ENCODE measurements at regions not wholly inside any gene's neighbourhood (a gene's known extent, or its start where the extent isn't known, plus 50 kb on each side); places are given as distances from the start of the nearest gene placed in this dataset.
"Not testable (repeated sequence)": the region's sequence is repeated elsewhere in the genome, so short reads cannot be mapped to it uniquely, and the experiment has no call there.

DNA sequence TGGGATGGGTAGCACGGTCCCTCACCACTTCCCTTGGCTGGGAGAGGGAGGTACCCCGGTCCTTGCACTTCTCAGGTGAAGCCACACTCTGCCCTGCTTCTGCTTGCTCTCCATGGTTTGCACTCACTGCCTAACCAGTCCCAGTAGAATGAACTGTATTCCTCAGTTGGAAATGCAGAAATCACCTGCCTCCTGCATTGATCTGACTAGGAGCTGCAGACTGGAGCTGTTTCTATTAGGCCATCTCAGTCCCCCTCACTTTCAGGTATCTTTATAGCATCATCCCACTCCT is 264.9 kb downstream of the ZWINT start:
- no peak for DNase-seq

DNA sequence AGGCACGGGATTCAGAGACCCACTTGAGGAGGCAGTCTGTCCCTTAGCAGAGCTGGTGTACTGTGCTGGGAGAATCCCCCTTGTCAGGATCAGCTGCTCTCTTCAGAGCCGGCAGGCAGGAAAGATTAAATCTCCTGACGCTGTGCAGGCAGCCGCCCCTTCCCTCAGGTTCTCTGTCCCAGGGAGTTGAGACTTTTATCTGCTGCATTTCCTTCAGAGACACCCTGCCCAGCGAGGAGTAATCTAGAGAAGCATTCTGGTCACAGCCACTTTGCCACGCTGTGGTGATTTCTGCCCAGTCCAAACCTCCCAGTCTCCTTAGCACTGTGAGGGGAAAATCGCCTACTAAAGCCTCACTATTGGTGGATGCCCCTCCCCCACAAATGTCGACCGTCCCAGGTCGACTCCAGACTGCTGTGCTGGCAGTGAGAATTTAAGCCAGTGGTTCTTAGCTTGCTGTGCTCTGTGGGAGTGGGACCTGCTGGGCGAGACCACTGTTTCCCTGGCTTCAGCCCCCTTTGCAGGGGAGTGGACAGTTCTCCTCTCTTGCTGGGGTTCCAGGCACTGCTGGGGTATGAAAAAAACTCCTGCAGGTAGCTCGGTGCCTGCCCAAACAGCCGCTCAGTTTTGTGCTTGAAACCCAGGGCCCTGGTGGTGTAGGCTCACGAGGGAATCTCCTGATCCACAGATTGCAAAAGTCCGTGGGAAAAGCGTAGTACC is 265.4 kb downstream of the ZWINT start:
- no peak for DNase-seq

DNA sequence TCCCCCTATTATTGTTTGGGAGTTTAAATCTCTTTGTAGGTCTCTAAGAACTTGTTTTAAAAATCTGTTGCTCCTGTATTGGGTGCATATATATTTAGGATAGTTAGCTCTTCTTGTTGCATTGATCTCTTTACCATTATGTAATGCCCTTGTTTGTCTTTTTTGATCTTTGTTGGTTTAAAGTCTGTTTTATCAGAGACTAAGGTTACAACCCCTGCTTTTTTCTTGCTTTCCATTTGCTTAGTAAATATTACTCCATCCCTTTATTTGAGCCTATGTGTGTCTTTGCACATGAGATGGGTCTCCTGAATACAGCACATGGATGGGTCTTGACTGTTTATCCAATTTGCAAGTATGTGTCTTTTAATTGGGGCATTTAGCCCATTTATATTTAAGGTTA is 267.4 kb downstream of the ZWINT start:
- not testable (repeated sequence) for DNase-seq

DNA sequence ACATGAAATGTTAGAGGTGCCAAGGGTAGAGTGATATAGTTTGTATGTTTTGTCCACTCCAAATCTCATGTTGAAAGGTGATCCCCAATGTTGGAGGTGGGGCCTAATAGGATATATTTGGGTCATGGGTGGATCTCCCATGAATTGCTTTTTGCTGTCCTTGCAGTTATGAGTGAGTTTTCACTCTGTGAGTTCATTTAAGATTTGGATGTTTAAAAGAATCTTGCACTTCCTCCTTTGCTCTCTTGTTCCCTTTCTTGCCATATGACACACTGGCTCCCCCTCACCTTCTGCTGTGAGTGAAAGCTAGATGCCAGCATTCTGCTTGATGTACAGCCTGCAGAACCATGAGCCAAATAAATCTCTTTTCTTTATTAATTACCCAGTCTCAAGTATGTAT is 269.2 kb downstream of the ZWINT start:
- DNase-seq = no peak

DNA sequence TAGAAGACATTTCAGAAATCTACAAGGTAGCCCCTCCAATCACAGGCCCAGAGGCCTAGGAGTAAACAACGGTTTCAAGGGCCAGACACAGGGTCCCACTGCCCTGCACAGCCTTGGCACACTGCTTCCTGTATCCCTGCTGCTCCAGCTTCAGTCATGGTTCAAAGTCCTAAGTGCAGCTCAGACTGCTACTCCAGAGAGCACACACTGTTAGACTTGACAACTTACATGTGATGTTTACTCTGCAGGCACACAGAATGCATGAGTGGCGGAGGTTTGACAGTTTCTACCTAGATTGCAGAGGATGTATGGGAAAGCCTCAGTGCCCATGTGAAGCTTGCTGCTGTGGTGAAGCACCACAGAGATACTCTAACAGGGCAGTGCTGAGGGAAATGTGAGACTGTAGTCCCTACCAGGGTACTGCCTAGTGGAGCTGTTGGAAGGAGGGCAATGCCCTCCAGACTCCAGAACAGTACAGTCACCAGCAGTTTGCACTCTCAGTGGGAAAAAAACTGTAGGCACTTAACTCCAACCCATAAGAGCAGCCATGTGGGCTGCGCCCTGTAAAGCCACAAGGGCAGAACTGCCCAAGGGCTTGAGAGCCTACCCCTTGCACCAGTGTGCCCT is 270.0 kb downstream of the ZWINT start:
- no peak for DNase-seq

DNA sequence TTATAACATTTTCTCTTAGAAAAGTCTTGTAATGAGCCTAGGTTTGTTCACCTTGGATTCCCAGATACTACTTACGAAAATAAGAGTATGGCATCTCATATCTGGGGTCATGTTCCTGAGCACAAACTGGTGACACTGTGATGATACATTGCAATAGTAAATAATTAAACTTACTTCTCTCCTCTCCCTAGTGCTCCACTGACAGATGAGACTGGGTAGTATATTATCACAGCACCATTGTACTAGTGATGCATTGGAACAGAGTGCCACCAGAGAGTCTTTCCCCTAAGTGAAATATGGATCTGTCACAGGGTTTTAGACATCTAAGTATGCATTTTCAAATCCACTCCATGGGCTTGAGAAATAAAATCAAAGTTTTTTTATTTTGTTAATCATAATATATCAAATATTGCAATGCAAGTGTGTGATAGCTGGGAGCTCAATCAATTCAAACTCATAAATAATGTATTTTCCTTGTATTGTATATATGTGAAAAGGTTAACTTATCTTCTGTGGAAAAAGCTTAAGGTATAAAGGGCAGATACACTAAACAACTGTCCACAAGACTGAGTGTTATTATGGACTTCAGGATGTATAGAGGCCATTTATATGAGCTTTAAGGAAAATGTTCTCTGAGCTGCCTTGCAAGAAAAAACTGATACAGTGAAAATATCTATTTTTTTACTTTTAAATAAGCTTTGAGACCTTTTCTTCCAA is 275.5 kb downstream of the ZWINT start:
- DNase-seq = no peak

DNA sequence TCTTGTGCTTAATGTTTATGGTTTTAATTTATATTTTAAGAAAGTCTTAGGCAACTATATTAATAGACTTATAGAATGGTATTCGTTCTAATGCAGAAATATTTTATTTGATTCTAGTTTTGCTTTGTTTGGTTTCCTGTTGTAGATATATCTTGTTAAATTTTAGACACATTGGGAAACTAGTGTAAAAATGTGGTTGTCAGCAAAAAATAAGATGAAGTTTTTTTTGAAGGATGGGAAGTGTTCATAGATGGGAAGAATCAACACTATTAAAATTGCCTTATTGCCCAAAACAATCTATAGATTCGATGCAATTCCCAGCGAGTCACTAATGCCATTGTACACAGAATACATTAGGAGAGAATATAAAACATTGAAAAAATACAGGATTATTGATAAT is 278.9 kb downstream of the ZWINT start:
- DNase-seq = no peak

DNA sequence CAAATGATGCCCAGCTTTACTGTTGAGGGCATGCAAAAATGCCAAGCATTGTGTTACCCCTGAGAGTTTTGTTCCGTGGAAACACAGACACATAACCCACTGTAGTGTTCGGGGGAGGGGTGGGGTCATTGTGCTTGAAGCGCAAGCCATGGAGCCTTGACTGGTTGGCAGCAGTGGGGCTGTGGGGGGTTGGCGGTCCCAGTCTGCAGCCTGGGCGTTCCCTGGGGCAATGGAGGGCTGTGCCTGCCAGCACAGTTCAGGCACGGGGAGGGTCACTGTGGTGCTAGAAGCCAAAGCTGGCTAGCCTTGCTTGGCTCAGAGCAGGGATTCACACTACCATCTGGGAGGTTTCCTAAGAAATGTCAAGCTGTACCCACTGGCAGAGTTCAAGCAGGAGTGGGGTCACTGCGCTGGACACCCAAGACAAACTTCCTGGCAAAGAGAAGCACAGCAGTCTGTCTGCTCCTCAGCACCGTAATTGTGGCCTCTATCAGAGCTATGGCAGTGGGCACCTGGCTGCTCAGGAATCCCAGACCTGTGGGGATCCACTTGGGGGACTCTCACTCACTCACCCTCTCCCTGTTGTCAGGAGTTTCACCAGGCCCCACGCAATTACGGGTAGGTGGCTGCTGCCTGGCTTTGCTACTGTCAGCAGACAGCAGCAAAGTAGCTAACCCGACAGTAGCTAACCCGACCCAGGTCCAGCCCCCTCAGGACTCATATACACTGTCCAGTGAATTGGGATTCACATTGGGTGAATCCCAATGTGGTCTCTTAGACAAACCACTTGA is 292.4 kb downstream of the ZWINT start:
- no peak for DNase-seq

DNA sequence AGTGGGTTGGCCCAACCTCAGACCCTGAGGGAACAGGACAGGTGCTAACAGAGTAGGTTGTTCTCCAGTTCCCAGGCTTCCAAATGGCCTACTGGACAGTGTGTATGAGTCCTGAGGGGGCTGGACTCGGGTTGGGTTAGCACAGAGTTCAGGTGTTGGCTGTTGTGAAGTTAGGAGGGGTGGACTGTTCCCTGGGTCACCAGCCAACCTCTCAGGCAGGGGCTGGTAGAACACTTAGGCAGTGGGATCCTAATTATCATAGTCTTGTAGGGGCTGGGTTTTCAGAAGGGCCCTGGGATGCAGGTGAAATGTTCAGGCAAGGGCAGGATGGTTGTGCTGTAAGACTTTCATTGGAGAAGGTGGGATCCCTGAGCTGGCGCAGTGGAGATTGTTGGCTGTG is 293.0 kb downstream of the ZWINT start:
- no peak for DNase-seq

DNA sequence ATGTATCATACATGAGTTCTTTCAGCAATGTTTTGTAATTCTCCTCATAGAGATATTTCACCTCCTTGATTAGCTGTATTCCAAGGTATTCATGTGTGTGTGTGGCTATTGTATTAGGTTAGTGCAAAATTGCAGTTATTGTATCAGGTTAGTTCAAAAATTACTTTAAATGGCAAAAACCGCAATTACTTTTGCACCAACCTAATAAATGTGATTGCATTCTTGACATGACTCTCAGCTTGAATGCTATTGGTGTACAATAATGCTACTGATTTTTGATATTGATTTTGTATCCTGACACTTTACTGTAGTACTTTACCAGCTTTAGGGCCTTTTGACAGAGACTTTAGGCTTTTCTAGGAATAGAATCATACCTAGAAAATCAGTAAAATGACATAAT is 297.4 kb downstream of the ZWINT start:
- no peak for DNase-seq

DNA sequence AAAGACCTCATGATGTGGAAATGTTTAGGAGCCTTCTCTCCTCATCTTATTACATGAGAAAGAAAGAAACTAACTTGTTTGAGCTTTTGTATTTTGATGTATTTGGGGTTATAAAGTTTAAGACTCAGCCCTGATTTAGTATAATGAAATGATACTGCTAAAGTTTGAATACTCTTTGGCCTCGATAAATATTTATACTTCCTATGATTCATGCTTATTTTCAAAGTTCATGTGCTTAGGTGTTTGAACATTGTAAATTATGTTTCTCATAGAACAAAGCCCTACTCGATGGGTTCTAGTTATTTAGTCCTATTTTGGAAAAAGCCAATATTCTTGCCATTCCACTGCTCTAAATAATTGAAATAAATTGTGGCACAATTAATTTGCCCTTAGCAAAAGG is 303.2 kb downstream of the ZWINT start:
- DNase-seq = no peak

DNA sequence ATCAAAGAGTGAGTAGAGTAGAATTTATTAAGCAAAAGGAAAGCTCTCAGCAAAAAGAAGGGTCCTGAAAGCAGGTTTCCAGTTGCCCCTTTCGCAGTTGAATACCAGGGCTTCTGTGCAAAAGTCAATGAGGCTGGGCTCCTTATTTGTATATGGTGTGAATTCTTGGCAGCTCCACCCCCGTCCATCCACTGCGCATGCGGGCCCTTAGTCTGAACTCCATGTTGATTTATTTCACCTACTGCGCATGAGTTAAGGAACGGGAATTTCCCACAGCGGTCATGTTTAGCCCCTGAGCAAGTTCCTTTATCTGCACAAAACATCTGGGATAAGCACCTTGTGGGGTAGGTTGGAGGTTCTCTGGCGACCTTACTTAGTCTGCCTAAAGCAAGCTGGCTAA is 325.6 kb downstream of the ZWINT start:
- no peak for DNase-seq

DNA sequence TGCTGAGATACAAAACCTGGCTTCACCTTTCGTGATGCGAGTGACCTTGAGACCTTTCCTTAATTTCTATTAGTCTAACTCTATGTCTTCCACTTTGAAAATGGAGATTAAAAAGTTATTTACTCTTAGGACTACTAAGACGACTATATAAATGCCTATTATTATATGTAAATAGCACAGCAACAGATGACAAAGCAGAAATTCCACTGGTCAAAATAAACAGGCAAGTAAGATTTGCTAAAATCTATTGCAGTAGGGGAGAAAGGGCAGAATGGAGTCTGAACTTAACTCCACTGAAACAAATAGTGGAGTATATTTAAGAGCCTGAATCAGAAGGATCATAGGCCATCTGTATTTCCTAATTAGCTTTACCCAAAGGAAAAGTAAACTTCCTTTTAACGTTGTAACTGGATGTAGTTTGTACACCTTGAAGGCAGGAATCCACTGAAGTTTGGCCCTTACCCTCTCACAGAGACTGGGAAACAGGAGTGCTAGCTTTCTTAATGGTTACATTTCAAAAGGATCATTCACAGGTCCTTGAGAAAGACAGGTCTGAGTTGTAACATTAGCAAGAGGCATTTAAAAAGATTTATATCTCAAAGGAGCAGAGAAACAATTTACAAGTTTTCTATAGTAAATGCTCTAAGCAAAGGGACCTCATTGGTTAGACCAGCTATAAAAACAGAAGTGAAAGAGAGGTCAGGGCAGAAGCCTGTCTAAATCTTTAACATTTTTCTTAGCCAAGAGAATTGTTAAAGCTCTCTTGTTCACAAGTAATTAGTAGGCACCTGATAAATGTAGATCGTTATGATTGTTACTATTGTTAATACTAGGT is 332.5 kb downstream of the ZWINT start:
- DNase-seq = no peak

DNA sequence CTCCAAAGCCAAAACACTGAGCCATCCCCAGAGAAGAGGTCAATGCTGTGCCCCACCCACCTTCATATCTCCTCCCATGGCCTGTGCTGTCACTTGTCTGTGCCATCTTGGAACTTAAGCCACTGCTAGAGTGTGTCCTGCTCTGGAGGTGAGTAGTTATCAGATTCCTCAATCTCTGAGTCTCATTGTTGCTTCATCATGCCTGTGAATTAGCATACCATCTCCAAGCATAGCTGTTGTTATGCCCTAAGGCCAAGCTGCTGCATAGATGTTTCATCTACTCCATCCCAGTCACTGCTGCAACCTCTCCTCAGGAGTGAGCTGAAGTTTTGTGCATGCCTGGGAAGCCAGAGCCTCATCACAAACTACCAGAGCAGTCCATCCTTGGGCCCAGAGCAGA is 349.0 kb downstream of the ZWINT start:
- DNase-seq = no peak

DNA sequence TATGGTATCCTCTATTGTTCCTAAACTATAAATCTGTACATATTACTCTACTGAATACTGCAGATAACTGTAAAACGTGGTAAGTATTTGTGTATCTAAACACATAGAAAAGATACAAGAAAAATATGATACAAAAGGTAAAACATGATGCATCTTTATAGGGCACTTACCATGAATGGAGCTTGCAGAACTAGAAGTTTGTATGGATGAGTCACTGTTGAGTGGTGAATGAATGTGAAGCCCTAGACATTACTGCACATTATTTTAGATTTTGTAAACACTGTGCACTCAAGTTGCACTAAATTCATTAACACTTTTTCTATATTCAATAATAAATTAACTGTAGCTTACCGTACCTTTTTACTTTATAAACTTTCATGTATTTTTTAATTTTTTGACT is 357.5 kb downstream of the ZWINT start:
- no peak for DNase-seq

DNA sequence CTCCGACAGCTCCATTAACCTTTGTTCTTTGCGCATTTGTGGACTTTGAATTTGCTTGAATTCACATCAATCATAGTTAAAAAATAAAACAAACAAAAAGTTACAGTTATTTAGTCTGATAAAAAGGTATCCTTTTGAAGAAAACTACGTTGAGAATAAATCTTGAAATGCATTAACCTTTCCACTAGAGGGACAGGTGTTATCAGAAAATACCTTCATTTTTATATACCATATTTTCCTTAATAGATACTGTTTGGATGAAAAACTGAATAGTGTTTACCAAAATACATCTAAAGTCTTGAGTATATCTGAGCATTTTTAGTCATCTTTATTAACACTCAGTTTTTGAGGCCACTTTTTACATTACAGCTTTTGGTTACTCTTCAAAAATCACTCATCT is 371.9 kb downstream of the ZWINT start:
- no peak for DNase-seq

DNA sequence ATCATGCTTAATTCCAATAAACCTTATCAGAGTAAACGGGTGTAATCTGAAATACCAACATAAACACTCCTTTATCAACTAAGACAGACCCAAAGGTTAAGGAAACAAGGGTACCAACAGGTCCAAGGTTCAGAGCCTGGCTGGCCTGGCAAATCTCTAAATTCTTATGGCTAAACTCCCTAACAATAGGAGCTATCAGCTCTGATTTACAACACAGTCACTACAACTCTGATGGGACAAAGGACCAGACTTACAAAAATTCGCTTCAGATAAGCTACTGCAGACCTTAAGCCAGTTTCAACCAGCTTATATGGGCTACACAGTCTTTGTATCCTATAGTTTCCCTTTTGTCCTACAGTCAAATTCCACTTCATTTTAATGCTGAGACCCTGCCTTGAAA is 381.9 kb downstream of the ZWINT start:
- DNase-seq = no peak

DNA sequence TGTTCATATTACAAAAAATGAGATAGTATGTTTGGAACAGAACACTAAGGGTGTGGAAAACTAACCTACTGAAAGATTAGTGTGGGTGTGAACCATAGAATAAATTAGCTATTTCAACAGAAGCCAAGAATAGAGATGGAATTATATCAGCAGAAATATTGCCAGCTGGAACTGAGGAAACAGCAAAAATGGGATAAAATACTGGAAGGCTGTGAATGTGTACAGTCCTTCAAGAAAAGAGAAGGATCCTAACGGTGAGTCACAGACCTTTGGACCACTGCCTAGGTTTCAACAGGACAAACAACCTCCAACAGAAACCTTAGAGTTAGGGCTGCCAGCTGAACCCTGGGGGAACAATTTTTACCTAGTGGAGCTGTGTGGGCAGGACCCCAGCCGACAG is 395.0 kb downstream of the ZWINT start:
- DNase-seq = no peak

DNA sequence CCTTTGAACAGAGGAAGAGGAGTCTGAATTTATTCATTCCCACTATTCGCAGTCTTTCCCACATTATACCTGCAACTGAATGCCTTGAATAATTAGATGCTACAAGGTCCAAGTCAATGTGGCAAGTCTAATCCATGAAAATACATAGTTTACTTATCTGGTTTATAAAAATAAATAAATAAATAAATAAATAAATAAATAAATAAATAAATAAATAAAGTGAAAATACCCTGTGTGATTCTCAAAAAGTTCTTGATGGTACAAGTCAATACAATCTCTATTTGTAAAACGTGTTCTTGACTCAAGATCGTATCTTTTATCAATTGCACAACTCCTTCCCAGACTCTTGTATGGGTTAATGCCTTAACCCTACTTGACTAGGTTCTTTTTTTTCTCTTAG is 417.7 kb downstream of the ZWINT start:
- DNase-seq = no peak

DNA sequence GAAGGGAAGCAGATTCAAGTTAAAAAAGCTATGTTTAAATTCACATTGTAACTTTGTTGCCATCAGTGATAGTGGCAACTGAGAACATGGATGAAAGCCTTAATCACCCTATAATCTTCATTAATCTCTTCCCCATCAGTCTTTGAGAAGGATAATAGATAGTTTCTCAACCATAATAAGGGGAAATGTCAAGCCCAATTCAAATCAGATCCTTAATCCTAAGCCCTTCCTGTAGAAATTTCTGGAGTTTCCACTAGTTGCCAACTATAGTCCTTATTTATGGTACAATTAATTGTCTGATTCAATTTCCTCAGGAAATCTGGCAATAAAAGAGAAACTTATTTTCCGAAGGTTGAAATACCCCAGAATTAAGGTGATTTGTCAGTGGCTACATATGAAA is 431.8 kb downstream of the ZWINT start:
- DNase-seq = no peak

DNA sequence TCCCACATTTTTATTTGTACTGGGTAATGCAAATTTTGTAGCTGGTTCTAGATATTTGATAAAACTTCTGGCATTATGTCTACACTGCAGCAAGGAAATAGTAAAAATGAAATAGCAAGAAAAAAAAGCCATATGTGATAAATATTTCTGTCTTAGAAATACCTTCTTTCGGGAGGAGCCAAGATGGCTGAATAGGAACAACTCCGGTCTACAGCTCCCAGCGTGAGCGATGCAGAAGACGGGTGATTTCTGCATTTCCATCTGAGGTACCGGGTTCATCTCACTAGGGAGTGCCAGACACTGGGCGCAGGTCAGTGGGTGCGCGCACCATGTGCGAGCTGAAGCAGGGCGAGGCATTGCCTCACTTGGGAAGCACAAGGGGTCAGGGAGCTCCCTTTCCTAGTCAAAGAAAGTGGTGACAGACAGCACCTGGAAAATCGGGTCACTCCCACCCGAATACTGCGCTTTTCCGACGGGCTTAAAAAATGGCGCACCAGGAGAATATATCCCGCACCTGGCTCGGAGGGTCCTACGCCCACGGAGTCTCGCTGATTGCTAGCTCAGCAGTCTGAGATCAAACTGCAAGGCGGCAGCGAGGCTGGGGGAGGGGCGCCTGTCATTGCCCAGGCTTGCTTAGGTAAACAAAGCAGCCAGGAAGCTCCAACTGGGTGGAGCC is 461.4 kb downstream of the ZWINT start:
- DNase-seq = not testable (repeated sequence)

DNA sequence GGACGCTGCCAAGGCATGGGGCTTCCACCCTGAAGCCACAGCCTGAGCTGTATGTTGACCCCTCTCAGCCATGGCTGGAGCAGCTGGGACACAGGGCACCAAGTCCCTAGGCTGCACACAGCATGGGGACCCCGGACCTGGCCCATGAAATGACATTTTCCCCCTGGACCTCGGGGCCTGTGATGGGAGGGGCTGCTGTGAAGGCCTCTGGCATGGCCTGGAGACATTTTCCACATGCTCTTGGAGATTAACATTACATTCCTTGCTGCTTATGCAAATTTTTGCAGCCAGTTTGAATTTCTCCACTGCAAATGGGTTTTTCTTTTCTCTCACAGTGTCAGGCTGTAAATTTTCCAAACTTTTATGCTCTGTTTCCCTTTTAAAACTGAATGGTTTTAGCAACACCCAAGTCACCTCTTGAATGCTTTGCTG is 463.6 kb downstream of the ZWINT start:
- no peak for DNase-seq

All from NCI-H774 (cell line).